Body of pancreas (tissue), 4 donors: ENCODE measurements at regions not wholly inside any gene's neighbourhood (a gene's known extent, or its start where the extent isn't known, plus 50 kb on each side); places are given as distances from the start of the nearest gene placed in this dataset.

ENCODE experiments used
- POLR2A ChIP-seq, 3 donors: fragments of 450-650 bp; IDR thresholded peaks; one replicate each; pipeline ENCODE4 v1.6.1; 2016; ENCODE audit warnings: antibody characterized with exemption in 3 of 3, mild to moderate bottlenecking in 2 of 3
- TF ChIP-seq, protein P1 (sequence below), 7 experiments: fragments of 450-650 bp in 4 of 7; fragments of 200-600 bp in 3 of 7; sonication (generic) in 3 of 7; IDR thresholded peaks; one replicate each; pipeline ENCODE4 v1.5.1; 2016 to 2019; ENCODE audit warnings: antibody characterized with exemption in 7 of 7

- TF ChIP-seq, protein P1, sequence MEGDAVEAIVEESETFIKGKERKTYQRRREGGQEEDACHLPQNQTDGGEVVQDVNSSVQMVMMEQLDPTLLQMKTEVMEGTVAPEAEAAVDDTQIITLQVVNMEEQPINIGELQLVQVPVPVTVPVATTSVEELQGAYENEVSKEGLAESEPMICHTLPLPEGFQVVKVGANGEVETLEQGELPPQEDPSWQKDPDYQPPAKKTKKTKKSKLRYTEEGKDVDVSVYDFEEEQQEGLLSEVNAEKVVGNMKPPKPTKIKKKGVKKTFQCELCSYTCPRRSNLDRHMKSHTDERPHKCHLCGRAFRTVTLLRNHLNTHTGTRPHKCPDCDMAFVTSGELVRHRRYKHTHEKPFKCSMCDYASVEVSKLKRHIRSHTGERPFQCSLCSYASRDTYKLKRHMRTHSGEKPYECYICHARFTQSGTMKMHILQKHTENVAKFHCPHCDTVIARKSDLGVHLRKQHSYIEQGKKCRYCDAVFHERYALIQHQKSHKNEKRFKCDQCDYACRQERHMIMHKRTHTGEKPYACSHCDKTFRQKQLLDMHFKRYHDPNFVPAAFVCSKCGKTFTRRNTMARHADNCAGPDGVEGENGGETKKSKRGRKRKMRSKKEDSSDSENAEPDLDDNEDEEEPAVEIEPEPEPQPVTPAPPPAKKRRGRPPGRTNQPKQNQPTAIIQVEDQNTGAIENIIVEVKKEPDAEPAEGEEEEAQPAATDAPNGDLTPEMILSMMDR (IDR thresholded peaks at IDR 0.05): no peak
- no peak for TF ChIP-seq POLR2A (IDR thresholded peaks at IDR 0.05)
These were observed 124.4 kb downstream of the NAF1 start for GRCh38 chr4:163042306-163042705.
